ENCODE measurements at regions not wholly inside any gene's neighbourhood (a gene's known extent, or its start where the extent isn't known, plus 50 kb on each side); places are given as distances from the start of the nearest gene placed in this dataset.
"Not testable (repeated sequence)": the region's sequence is repeated elsewhere in the genome, so short reads cannot be mapped to it uniquely, and the experiment has no call there.

GRCh38 chr4:86413426-86413825 is 53.6 kb upstream of the MAPK10 start:
- H3K27ac Mint-ChIP-seq; H3K9me3 Mint-ChIP-seq; intact Hi-C loops (cut with micrococcal nuclease); DNase-seq; H3K4me3 Mint-ChIP-seq; H3K27me3 Mint-ChIP-seq; ATAC-seq; POLR2A ChIA-PET; H3K36me3 Mint-ChIP-seq (ENCODE audit: low read depth); H3K4me1 Mint-ChIP-seq (ENCODE audit: low read depth): not testable (repeated sequence)
- CTCF ChIA-PET: interaction anchor here (1.3 kb wide), 1 partner anchor 22 kb away, joined by 3 read pairs; no protein-coding TSS in a partner anchor

DNA sequence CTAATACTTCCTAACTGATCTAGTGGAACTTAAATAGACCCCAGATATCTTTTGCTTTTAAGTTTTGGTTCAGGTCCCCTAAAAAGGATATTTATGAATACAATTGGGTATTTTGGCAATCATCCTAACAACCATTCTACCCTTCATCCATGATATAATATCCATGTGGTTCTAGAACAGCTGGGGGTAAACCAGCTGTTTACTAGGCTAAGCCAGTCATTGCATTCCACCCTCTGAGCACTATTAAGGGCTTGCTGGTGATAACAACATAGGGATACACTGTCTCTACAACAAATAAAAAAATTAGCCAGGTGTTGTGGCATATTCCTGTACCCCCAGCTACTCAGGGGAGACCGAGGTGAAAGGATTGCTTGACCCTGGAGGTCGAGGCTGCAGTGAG is 54.8 kb upstream of the MAPK10 start:
- H3K4me3 Mint-ChIP-seq: no peak overlapping the region
- no peak for ATAC-seq
- no peaks in the 10 kb centered on the region for H3K36me3 Mint-ChIP-seq (ENCODE audit: low read depth)
- intact Hi-C loops (cut with micrococcal nuclease): no loop called here
- no peaks in the 10 kb centered on the region for H3K4me1 Mint-ChIP-seq (ENCODE audit: low read depth)
- no peak overlapping the region for H3K27ac Mint-ChIP-seq
- no peak for TF ChIP-seq CTCF (IDR thresholded peaks at IDR 0.05)
- CTCF ChIA-PET: interaction anchor here (1.3 kb wide), 1 partner anchor 21 kb away, joined by 3 read pairs; no protein-coding TSS in a partner anchor
- POLR2A ChIA-PET: no interaction called here
- DNase-seq: no peak
- H3K9me3 Mint-ChIP-seq: peaks cover 5% of the 10 kb centered on the region
- H3K27me3 Mint-ChIP-seq: no peaks in the 10 kb centered on the region

- no peak for DNase-seq
- POLR2A ChIA-PET: no interaction called here
These were observed 56.2 kb upstream of the MAPK10 start for GRCh38 chr4:86416081-86416480.

DNA sequence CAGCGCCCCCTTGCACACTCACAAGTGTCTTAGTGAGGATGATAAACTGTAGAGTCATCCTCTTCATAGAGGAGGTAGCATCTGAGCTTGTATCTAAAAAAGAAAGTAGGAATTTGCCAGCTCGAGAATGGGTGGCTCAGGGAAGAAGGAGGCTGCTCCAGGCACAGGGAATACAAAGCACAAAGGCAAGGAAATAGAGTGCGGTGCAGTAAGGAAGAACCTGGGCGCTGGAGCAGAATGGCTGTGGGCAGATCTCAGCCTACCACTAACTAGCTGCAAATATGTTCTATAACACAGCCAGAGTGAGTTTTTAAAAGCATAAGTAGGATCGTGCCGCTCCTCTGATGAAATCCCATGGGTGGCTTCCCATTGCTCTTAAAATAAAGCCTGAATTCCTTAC is 61.6 kb upstream of the MAPK10 start:
- Mint-ChIP-seq H3K4me1 (ENCODE audit: low read depth) (no peaks in the 10 kb centered on the region), H3K27ac (no peak overlapping the region), H3K27me3 (no peaks in the 10 kb centered on the region), H3K36me3 (ENCODE audit: low read depth) (no peaks in the 10 kb centered on the region), H3K9me3 (no peaks in the 10 kb centered on the region), H3K4me3 (no peak overlapping the region)
- DNase-seq: no peak
- no peak for TF ChIP-seq CTCF (IDR thresholded peaks at IDR 0.05)
- CTCF ChIA-PET: no interaction called here
- POLR2A ChIA-PET: no interaction called here
- intact Hi-C loops (cut with micrococcal nuclease): no loop called here
- ATAC-seq: no peak

More at GRCh38 chr4:86416081-86416480, 56.2 kb upstream of the MAPK10 start:
- CTCF ChIA-PET: interaction anchor here (1.0 kb wide), 1 partner anchor 9 kb away, joined by 3 read pairs; no protein-coding TSS in a partner anchor
- TF ChIP-seq CTCF (IDR thresholded peaks at IDR 0.05): no peak
- intact Hi-C loops (cut with micrococcal nuclease): no loop called here
- peaks cover 5% of the 10 kb centered on the region for H3K9me3 Mint-ChIP-seq
- H3K4me1 Mint-ChIP-seq (ENCODE audit: low read depth): no peaks in the 10 kb centered on the region
- ATAC-seq: no peak
- no peaks in the 10 kb centered on the region for H3K36me3 Mint-ChIP-seq (ENCODE audit: low read depth)
- H3K27ac Mint-ChIP-seq: no peak overlapping the region
- H3K27me3 Mint-ChIP-seq: no peaks in the 10 kb centered on the region
- no peak overlapping the region for H3K4me3 Mint-ChIP-seq

DNA sequence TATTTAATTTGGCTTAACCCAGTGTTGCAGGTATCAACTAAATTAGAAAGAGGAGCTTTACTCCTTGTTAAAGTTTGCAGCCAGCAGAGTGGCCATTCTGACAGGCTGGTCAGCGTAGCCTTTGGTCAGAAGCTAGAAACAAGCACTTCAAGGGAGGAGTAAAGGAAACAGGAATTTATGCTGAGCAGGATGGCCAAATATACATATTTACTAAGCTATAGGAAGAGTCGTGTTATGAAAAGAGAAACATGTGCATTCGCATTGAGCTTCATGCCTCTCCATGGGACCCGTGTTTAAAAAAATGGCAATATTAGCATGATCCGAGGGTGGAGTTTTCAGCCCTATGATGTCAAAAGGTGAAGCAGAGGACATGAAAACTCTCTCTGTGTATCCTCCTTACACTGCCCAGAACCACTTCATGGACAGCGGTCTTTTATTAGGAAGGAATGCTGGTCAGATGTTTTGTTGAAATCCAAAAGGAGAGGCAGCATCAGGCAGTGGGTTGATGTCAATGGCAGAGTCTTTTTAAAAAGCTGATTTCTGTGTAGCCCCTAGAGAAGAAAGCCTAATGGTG is 71.8 kb upstream of the MAPK10 start:
- no peak overlapping the region for H3K27ac Mint-ChIP-seq
- peaks cover 2% of the 10 kb centered on the region for H3K4me1 Mint-ChIP-seq (ENCODE audit: low read depth)
- ATAC-seq (no peak), DNase-seq (no peak)
- no peak for TF ChIP-seq CTCF (IDR thresholded peaks at IDR 0.05)
- no peaks in the 10 kb centered on the region for H3K27me3 Mint-ChIP-seq
- no peaks in the 10 kb centered on the region for H3K9me3 Mint-ChIP-seq
- CTCF ChIA-PET: no interaction called here
- no peak overlapping the region for H3K4me3 Mint-ChIP-seq
- intact Hi-C loops (cut with micrococcal nuclease): no loop called here
- POLR2A ChIA-PET: interaction anchor here (0.6 kb wide), 1 partner anchor 139 kb away, joined by 3 read pairs; no protein-coding TSS in a partner anchor
- H3K36me3 Mint-ChIP-seq (ENCODE audit: low read depth): no peaks in the 10 kb centered on the region

Measured in activated CD8-positive, alpha-beta T cell treated with anti-CD3 and anti-CD28 coated beads for 36 hours (primary cell).